HTR-8/SVneo (cell line): ENCODE measurements at regions not wholly inside any gene's neighbourhood (a gene's known extent, or its start where the extent isn't known, plus 50 kb on each side); places are given as distances from the start of the nearest gene placed in this dataset.

Experiments
- DNase-seq: peaks from one replicate; pipeline ENCODE4 v3.0.0; 2011; ENCODE audit warnings: low spot score, mixed read lengths; ENCODE audit not compliant: insufficient read length
- FAIRE-seq: peaks from 2 replicates; lab custom pipeline; 2011; peaks lifted over from hg19 to GRCh38; lab: Jason Lieb, UNC

- FAIRE-seq = no peak
These were observed 115.0 kb upstream of the ADAMTS18 start for GRCh38 chr16:77549876-77550275.

GRCh38 chr16:77551357-77551756 lies 116.5 kb upstream of the ADAMTS18 start:
- FAIRE-seq (no peak), DNase-seq (no peak)

More at GRCh38 chr16:77549876-77550275, 115.0 kb upstream of the ADAMTS18 start:
- DNase-seq = no peak

GRCh38 chr16:77553130-77553529 lies 118.3 kb upstream of the ADAMTS18 start:
- DNase-seq = no peak
- FAIRE-seq = no peak

- no peak for FAIRE-seq
- DNase-seq = no peak
These were observed 120.3 kb upstream of the ADAMTS18 start for GRCh38 chr16:77555126-77555525.

DNA sequence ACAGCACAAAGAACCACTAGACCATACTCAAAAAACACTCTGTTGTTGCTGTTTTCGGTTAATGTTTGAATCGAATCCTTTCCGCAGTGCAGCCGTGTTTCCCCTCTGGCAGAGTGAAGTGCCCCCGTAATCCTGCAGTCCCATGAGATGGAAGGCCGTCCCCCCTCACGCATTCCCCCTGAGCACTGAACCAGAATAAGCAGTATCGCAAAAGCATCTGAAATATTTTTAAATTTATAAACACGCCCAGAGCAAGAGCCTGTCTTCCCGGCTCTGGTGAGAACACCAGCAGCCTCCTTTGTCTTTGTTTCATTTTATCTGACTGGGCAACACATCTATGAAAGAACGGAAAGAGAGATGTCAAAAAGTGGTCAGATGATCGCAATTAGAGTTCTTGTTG lies 121.0 kb upstream of the ADAMTS18 start:
- DNase-seq = no peak

GRCh38 chr16:77556201-77556873 lies 121.5 kb upstream of the ADAMTS18 start:
- no peak for DNase-seq

More for the DNA sequence above, 121.0 kb upstream of the ADAMTS18 start:
- no peak for FAIRE-seq

DNA sequence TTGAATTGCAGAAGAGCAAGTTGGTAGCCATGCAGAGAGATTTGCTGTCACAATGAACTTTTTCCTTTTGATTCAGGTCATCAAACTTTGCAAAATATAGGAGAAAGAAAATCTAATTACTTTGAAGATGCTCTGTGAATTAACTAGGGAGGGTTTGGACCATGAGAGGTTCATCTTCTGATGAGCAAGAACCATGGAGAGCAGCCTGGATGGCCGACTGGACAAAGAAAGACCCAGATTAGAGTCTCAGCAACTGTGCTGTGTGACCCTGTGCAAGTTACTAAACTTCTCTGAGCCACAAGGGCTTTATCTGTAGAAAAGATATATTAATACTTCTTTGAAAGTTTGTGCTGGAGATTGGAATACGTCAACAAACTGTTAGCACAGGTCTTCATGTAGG lies 122.6 kb upstream of the ADAMTS18 start:
- DNase-seq (no peak), FAIRE-seq (no peak)

More at GRCh38 chr16:77556201-77556873, 121.5 kb upstream of the ADAMTS18 start:
- FAIRE-seq = no peak

- no peak for FAIRE-seq
These were observed 124.0 kb upstream of the ADAMTS18 start for GRCh38 chr16:77558786-77559185.

DNA sequence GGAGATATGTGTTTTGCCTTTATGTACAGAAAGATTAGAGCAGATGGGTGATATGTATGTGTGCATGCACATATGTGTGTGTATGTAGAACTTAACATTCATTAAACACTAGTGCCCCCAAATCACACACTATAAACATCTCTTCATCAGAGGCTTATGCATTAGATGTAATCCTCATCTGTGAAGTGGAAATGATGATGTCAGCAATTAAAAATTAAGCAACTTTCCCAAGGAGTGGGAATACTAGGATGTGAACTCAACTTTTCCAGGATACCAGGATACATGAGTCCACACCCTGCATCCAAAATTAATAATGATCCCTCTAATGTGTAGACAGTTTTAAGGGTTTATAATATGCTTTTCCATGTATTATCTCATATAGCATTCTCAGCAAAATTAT lies 127.7 kb upstream of the ADAMTS18 start:
- FAIRE-seq = no peak
- no peak for DNase-seq

More at GRCh38 chr16:77558786-77559185, 124.0 kb upstream of the ADAMTS18 start:
- DNase-seq = no peak

GRCh38 chr16:77564791-77565390 lies 130.1 kb upstream of the ADAMTS18 start:
- DNase-seq (no peak), FAIRE-seq (no peak)

DNA sequence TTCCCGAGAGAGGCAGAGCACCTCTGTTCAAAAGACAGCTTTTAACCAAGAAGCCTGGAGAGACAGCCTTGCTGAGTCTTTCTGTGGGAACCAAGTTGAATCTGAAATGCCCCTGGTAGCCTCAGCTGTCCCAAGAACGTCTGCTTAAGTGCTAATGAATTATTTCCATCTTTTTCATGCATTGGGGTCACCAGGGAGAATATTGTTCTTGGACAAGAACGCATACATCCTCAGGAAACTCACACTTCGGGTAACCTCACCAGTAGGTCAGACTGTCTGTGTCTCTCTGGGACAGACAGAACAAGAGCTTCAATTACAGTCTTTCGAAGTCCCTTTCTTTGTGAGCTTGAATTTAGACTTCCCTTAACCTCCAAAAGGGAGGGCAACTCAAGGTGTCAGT lies 134.6 kb upstream of the ADAMTS18 start:
- DNase-seq = no peak
- no peak for FAIRE-seq

GRCh38 chr16:77570574-77570973 lies 135.7 kb upstream of the ADAMTS18 start:
- FAIRE-seq (no peak), DNase-seq (no peak)

- DNase-seq = no peak
- no peak for FAIRE-seq
These were observed 136.5 kb upstream of the ADAMTS18 start for GRCh38 chr16:77571115-77571862.

GRCh38 chr16:77574867-77575624 lies 140.2 kb upstream of the ADAMTS18 start:
- DNase-seq (no peak), FAIRE-seq (no peak)

GRCh38 chr16:77579351-77579891 lies 142.9 kb upstream of the NUDT7 start:
- DNase-seq (no peak), FAIRE-seq (no peak)

DNA sequence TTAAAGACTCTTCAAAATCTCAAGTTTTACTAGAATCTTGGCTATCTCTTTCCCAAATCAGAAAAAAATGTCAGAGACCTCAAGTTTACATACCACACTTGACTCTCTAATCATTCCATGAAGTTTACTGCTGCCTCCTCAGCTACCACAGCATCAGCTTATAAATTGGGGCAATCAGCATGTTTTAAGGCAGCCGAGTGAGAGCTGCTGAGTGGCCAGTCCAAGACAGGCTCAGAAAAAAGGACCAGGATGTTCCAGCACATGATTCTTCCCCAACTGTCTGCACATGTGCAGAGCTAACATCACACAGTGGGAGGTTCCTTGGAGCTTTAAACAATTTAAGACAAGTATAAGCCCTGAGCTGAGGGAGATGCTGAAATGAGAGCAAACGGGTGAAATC lies 140.6 kb upstream of the NUDT7 start:
- FAIRE-seq (no peak), DNase-seq (no peak)

- FAIRE-seq (no peak), DNase-seq (peak; percentile 53)
These were observed 138.0 kb upstream of the NUDT7 start for GRCh38 chr16:77584205-77584859.

DNA sequence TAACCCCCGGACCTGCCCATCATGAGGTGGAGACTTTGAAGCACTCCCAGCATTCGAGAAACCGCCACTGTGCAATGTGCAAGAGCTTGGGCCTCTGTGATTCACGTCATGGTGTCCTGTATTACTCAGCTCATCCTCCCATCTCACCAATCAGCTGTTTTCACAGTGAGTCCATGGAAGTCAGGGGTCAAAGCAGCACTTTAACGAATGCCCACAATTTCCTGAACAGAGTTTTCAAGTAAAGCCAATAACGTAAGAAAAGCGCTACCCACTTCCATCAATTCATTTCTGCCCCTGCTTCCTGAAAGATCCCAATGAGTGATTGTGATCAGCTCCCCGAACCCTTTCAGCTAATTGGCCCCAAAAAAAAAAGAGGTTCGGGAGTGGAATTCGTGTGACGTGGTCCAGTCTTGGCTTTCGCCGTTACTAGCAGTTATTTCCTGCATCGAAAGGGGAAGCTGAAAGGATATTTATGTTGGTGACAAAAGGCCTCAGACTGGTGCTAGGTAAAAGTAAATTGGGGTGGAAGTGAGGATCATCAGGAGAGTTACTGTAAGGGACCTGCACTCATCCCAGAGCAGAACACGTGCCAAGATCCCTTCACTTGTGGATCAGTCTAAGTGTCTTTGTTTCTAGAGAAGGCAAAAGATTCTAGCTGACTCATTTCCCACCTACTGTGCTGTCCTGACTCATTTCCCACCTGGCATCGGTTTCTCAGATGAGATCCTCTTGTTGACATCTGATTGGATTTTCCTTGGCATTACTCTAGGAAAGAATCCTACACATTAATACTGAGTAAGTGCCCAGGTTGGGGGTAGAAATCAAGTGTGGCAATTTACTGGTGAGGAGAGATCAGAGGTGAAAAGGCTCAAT lies 136.7 kb upstream of the NUDT7 start:
- FAIRE-seq (peak; percentile 49), DNase-seq (no peak)

GRCh38 chr16:77588389-77588788 lies 133.9 kb upstream of the NUDT7 start:
- FAIRE-seq (no peak), DNase-seq (no peak)
